ENCODE measurements at regions not wholly inside any gene's neighbourhood (a gene's known extent, or its start where the extent isn't known, plus 50 kb on each side); places are given as distances from the start of the nearest gene placed in this dataset.

DNA sequence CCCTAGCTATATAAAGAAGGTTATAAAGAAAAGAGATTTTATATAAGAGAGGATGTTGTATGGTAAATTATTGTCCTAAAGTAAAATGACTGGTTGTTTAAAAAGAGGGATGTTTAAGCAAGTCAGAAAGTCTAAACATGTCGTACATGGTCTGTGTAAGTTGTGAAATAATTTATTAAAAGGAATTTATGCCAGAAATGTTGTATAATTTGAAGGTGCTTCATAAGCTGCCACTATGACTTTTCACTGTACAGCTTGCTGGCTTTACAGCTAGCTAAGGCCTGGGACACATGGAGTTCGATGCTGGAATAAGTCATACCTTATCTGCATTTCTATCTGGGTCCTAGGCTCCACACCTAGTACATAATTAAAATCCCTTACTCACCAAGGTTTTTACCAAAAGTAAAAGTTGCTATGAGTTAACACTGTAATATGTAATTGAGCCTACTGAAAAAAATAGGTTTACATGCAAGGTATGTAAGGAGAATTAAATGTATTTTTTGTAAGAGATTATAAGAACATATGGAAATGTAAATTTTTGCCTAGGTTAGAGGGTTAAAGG lies 59.0 kb upstream of the EDEM3 start:
- no peak for DNase-seq

- no peak for DNase-seq
Measured at GRCh38 chr1:184811439-184812111, 56.9 kb upstream of the EDEM3 start.

GRCh38 chr1:184810735-184811343 lies 56.2 kb upstream of the EDEM3 start:
- DNase-seq, result no peak

- no peak for DNase-seq
Measured at GRCh38 chr1:184806296-184806721, 51.7 kb upstream of the EDEM3 start.

- DNase-seq, result peak; percentile 84
Measured at GRCh38 chr1:184805667-184806295, 51.1 kb upstream of the EDEM3 start.

All from activated CD4-positive, CD25-positive, alpha-beta regulatory T cell treated with anti-CD3 and anti-CD28 coated beads, Interleukin-2, amount 50 U/mL, for 72 hours (primary cell).